Body of pancreas (tissue), 4 donors: ENCODE measurements at regions not wholly inside any gene's neighbourhood (a gene's known extent, or its start where the extent isn't known, plus 50 kb on each side); places are given as distances from the start of the nearest gene placed in this dataset.
"Not testable (repeated sequence)": the region's sequence is repeated elsewhere in the genome, so short reads cannot be mapped to it uniquely, and the experiment has no call there.

Experiments
- ATAC-seq: fragments of 150-250 bp; one replicate; pipeline ENCODE4 v1.9.1; 2016
- DNase-seq, 4 donors: peaks; one replicate each; pipeline ENCODE4 v3.0.0-alpha.2; 2019
- H3K27ac ChIP-seq, 4 donors: fragments of 200-600 bp; sonication (generic); 1 replicate in 3 of 4; 2 replicates in 1 of 4; pipeline versions ENCODE4 v1.5.1 to v1.6.1; 2016 to 2019; ENCODE audit warnings: mild to moderate bottlenecking in 1 of 4, mixed read lengths in 1 of 4, moderate library complexity in 1 of 4
- H3K27me3 ChIP-seq, 2 donors: fragments of 200-600 bp; sonication (generic); one replicate each; pipeline ENCODE4 v1.6.0; 2016; ENCODE audit warnings: mild to moderate bottlenecking in 1 of 2
- H3K36me3 ChIP-seq, 2 donors: fragments of 200-600 bp; sonication (generic); replicated peaks in 1 of 2; 2 replicates each; pipeline ENCODE4 v1.5.1; 2016; ENCODE audit warnings: low read depth in 2 of 2; ENCODE audit not compliant: insufficient read depth in 1 of 2
- H3K4me1 ChIP-seq: fragments of 200-600 bp; sonication (generic); one replicate; pipeline ENCODE4 v1.6.0; 2016
- H3K4me3 ChIP-seq, 2 donors: fragments of 200-600 bp; sonication (generic); 1 replicate in 1 of 2; 2 replicates in 1 of 2; pipeline ENCODE4 v1.5.1; 2016 to 2019
- H3K9me3 ChIP-seq, 3 donors: fragments of 200-600 bp; sonication (generic); 1 replicate in 2 of 3; 2 replicates in 1 of 3; pipeline ENCODE4 v1.5.1; 2016
- POLR2A ChIP-seq, 3 donors: fragments of 450-650 bp; IDR thresholded peaks; one replicate each; pipeline ENCODE4 v1.6.1; 2016; ENCODE audit warnings: antibody characterized with exemption in 3 of 3, mild to moderate bottlenecking in 2 of 3
- WGBS, 2 donors: methylation state at CpG; one replicate each; pipeline ENCODE4 v1.1.5; 2017; 5-methylcytosine and 5-hydroxymethylcytosine counted together
- intact Hi-C: fragments of 100-400 bp; cut with DNase I; formaldehyde crosslinking; loops from one replicate; pipeline ENCODE4 v1.15.1; 2023
- TF ChIP-seq, protein P1 (sequence below), 7 experiments: fragments of 450-650 bp in 4 of 7; fragments of 200-600 bp in 3 of 7; sonication (generic) in 3 of 7; IDR thresholded peaks; one replicate each; pipeline ENCODE4 v1.5.1; 2016 to 2019; ENCODE audit warnings: antibody characterized with exemption in 7 of 7

DNA sequence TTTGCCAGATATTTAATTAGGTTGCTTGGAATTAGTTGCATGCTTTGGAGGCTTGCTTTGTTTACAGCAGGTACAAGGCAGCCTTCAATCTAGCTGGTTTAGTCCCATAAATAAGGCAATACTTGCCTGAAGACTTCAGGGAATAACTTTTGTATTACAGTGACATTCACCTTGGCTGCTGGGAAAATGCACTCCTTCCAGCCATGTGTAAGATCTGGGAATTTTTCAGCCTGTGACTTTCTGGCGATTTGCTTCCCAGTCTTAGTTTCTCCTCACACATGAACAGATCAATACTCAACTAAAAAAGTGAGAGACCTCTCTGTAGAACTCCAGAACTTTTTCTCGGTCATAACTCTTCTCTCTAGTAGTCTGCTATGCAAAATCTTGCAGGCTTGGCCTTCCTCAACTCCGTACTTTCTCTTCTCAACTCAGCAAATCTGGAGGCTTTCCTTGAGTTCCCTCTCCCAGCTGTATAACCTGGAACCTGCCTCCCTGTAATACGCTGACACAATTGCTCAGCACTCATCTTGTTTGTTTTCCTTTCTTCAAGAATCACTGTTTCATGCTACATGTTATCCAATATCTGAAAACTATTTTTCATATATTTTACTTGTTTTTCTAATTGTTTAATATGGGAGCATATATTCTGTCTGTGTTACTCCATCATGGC lies 173.0 kb downstream of the MSX2 start:
- no peaks in the 10 kb centered on the region for H3K36me3 ChIP-seq
- H3K9me3 ChIP-seq, result no peaks in the 10 kb centered on the region
- intact Hi-C loops, result no loop called here
- no peaks in the 10 kb centered on the region for H3K27me3 ChIP-seq
- no peaks in the 10 kb centered on the region for H3K4me1 ChIP-seq
- TF ChIP-seq, protein P1, sequence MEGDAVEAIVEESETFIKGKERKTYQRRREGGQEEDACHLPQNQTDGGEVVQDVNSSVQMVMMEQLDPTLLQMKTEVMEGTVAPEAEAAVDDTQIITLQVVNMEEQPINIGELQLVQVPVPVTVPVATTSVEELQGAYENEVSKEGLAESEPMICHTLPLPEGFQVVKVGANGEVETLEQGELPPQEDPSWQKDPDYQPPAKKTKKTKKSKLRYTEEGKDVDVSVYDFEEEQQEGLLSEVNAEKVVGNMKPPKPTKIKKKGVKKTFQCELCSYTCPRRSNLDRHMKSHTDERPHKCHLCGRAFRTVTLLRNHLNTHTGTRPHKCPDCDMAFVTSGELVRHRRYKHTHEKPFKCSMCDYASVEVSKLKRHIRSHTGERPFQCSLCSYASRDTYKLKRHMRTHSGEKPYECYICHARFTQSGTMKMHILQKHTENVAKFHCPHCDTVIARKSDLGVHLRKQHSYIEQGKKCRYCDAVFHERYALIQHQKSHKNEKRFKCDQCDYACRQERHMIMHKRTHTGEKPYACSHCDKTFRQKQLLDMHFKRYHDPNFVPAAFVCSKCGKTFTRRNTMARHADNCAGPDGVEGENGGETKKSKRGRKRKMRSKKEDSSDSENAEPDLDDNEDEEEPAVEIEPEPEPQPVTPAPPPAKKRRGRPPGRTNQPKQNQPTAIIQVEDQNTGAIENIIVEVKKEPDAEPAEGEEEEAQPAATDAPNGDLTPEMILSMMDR (IDR thresholded peaks at IDR 0.05), result no peak
- no peak for TF ChIP-seq POLR2A (IDR thresholded peaks at IDR 0.05)
- no peak for DNase-seq
- no peak overlapping the region for H3K4me3 ChIP-seq
- peak overlapping the region in 1 of 4 donors; percentile 7 for H3K27ac ChIP-seq
- WGBS, 2 donors, result 22 to 28% methylated on average over 4 of the region's 4 CpGs
- ATAC-seq, result no peak

DNA sequence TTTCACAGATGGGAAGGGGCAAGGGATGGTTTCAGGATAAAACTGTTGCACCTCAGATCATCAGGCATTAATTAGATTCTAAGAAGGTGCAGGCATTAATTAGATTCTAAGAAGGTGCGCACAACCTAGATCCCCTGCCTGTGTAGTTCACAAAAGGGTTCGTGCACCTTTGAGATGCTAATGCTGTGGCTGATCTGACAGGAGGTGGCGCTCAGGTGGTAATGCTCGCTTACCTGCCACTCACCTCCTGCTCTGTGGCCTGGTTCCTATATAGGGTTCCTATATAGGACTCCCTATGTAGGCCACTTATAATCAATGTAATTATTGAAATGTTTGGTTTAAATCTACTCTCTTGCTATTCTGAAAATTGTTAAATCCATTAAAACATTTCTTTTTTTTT lies 171.0 kb downstream of the MSX2 start:
- no peaks in the 10 kb centered on the region for H3K4me1 ChIP-seq
- no peak for ATAC-seq
- WGBS, 2 donors, result 58 to 80% methylated on average over 4 of the region's 4 CpGs
- no peaks in the 10 kb centered on the region for H3K36me3 ChIP-seq
- no peak overlapping the region for H3K27ac ChIP-seq
- TF ChIP-seq, protein P1 (IDR thresholded peaks at IDR 0.05), result no peak
- TF ChIP-seq POLR2A (IDR thresholded peaks at IDR 0.05), result no peak
- no peak overlapping the region for H3K4me3 ChIP-seq
- intact Hi-C loops, result no loop called here
- H3K27me3 ChIP-seq, result no peaks in the 10 kb centered on the region
- DNase-seq, result no peak
- no peaks in the 10 kb centered on the region for H3K9me3 ChIP-seq

DNA sequence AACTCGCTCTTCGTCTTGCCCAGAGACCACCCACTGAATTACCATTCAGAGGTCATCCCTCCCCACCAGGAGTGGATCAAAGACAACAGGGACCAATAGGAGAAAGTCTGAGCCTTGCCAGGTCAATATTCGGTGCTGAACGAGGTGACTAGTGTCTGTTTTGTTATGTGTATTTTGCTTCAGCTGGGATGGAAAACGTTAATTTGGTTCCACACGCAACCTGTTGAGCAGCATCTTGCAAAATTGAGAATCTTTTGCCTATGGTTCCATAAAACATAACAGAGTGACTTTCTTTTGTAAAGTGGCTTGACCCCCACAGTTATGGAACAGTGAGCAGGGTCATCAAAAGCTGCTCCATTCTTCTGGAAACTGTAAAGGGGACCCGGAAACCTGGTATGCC lies 168.4 kb downstream of the MSX2 start:
- no peak for TF ChIP-seq POLR2A (IDR thresholded peaks at IDR 0.05)
- TF ChIP-seq, protein P1 (IDR thresholded peaks at IDR 0.05), result no peak
- intact Hi-C loops, result no loop called here
- WGBS, 2 donors, result 79 to 81% methylated on average over 7 of the region's 7 CpGs
- no peaks in the 10 kb centered on the region for H3K9me3 ChIP-seq
- H3K4me1 ChIP-seq, result no peaks in the 10 kb centered on the region
- DNase-seq, result no peak
- no peak for ATAC-seq
- H3K27me3 ChIP-seq, result no peaks in the 10 kb centered on the region
- H3K4me3 ChIP-seq, result no peak overlapping the region
- no peak overlapping the region for H3K27ac ChIP-seq
- H3K36me3 ChIP-seq, result no peaks in the 10 kb centered on the region

DNA sequence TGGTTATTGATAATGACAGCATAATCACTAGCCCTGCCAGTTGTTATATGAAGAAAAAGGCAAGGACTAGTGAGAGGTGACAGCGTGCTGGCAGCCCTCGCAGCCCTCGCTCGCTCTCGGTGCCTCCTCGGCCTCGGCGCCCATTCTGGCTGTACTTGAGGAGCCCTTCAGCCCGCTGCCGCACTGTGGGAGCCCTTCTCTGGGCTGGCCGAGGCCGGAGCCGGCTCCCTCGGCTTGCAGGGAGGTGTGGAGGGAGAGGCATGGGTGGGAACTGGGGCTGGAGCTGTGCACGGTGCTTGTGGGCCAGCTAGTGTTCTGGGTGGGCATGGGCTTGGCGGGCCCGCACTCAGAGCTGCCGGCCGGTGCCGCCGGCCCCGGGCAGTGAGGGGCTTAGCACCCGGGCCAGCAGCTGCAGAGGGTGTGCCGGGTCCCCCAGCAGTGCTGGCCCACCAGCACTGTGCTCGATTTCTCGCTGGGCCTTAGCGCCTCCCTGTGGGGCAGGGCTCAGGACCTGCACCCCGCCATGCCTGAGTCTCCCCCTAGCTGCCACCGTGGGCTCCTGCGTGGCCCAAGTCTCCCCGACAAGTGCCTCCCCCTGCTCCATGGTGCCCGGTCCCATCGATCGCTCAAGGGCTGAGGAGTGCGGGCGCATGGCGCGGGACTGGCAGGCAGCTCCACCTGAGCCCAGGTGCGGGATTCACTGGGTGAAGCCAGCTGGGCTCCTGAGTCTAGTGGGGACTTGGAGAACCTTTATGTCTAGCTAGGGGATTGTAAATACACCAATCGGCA lies 156.2 kb downstream of the MSX2 start:
- H3K9me3 ChIP-seq, H3K27me3 ChIP-seq, DNase-seq, H3K4me1 ChIP-seq, H3K36me3 ChIP-seq, H3K27ac ChIP-seq, H3K4me3 ChIP-seq, intact Hi-C loops, ATAC-seq: not testable (repeated sequence)
- 85% methylated on average over 12 to 29 of the region's 40 CpGs for WGBS, 2 donors

DNA sequence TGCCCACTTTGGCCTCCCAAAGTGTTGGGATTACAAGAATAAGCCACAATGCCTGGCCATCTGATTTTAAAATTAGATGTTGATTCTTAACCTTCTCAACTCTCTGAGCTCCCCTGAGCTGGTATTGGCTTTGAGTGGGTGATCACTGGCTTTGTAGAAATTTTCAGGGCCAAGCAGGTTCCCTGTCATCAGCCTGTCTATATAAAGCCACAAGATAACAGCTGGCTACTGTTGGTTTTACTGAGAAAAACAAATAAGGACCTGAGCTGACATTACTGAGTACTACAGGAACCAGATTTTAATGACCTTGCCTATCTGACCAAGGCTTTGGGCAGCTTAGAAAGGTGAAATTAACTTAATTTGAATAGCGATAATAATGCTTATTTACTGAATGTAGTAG lies 153.6 kb downstream of the MSX2 start:
- no peak for TF ChIP-seq POLR2A (IDR thresholded peaks at IDR 0.05)
- TF ChIP-seq, protein P1 (IDR thresholded peaks at IDR 0.05), result no peak
- DNase-seq, result no peak
- intact Hi-C loops, result no loop called here
- H3K27me3 ChIP-seq, result no peaks in the 10 kb centered on the region
- no peak overlapping the region for H3K27ac ChIP-seq
- H3K4me3 ChIP-seq, result no peak overlapping the region
- H3K4me1 ChIP-seq, result no peaks in the 10 kb centered on the region
- no peaks in the 10 kb centered on the region for H3K9me3 ChIP-seq
- 29 to 43% methylated on average over 1 of the region's 1 CpG for WGBS, 2 donors
- no peak for ATAC-seq
- no peaks in the 10 kb centered on the region for H3K36me3 ChIP-seq
